Glutamatergic neuron (in vitro differentiated cells): ENCODE measurements at regions not wholly inside any gene's neighbourhood (a gene's known extent, or its start where the extent isn't known, plus 50 kb on each side); places are given as distances from the start of the nearest gene placed in this dataset.
"Not testable (repeated sequence)": the region's sequence is repeated elsewhere in the genome, so short reads cannot be mapped to it uniquely, and the experiment has no call there.

ENCODE experiments used
- DNase-seq: peaks from one replicate; pipeline ENCODE4 v3.0.0; 2022
- H3K27ac Mint-ChIP-seq: one replicate; pipeline ENCODE4 v1.8.0; 2020; ENCODE audit warnings: mild to moderate bottlenecking, mixed read lengths, inconsistent platforms; ENCODE audit not compliant: unreplicated experiment
- H3K27me3 Mint-ChIP-seq: one replicate; pipeline ENCODE4 v1.8.0; 2020; ENCODE audit warnings: mild to moderate bottlenecking, moderate library complexity, mixed read lengths, inconsistent platforms; ENCODE audit not compliant: unreplicated experiment
- H3K36me3 Mint-ChIP-seq: one replicate; pipeline ENCODE4 v1.8.0; 2020; ENCODE audit warnings: mild to moderate bottlenecking, mixed read lengths, inconsistent platforms; ENCODE audit not compliant: unreplicated experiment
- H3K4me1 Mint-ChIP-seq: one replicate; pipeline ENCODE4 v1.8.0; 2020; ENCODE audit warnings: mild to moderate bottlenecking, low read depth, mixed read lengths, inconsistent platforms; ENCODE audit not compliant: unreplicated experiment
- H3K4me3 Mint-ChIP-seq: one replicate; pipeline ENCODE4 v1.8.0; 2020; ENCODE audit warnings: mild to moderate bottlenecking, mixed read lengths, inconsistent platforms; ENCODE audit not compliant: unreplicated experiment
- H3K9me3 Mint-ChIP-seq: one replicate; pipeline ENCODE4 v1.8.0; 2020; ENCODE audit warnings: mild to moderate bottlenecking, moderate library complexity, mixed read lengths, inconsistent platforms; ENCODE audit not compliant: unreplicated experiment
- TF ChIP-seq, protein P1 (sequence below): fragments of 200-600 bp; sonication (generic); IDR thresholded peaks from one replicate; pipeline ENCODE4 v1.5.0; 2021; ENCODE audit not compliant: partially characterized antibody, unreplicated experiment

DNA sequence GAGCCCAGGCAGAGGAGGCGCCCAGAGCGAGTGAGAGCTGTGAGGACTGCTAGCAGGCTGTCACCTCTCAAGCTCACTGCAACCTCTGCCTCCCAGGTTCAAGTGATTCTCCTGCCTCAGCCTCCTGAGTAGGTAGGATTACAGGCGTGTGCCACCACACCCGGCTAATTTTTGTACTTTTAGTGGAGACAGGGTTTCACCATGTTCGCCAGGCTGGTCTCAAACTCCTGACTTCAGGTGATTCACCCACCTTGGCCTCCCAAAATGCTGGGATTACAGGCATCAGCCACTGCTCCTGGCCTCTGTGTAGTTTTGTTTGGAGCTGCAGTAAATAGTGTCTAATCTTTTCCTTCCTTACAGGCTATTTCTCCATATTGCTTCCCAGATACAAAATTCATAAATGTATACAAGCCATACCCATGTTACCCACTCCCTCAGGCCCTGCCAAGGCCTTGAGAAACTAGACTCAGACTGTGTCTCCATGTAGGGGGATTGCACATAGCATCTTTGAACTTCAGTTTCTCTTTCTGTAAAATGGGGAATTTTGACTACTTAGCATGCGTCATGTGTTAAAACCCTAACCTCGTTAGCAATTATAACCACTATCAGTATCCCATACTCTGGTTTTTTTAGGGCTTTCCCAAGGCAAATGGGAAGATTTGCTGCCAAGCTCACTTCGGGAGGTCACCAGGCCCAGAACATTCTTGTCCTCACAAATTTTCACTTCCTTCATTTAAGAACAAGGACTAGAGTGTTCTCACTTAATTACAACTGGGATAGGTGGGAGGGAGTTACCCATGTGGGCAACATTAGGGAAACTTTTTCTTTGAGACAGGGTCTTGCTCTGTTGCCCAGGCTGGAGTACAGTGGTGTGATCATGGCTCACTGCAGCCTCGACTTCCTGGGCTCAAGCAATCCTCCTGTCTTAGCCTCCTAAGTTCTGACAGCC lies 67.3 kb upstream of the DDR1 start:
- TF ChIP-seq, protein P1, sequence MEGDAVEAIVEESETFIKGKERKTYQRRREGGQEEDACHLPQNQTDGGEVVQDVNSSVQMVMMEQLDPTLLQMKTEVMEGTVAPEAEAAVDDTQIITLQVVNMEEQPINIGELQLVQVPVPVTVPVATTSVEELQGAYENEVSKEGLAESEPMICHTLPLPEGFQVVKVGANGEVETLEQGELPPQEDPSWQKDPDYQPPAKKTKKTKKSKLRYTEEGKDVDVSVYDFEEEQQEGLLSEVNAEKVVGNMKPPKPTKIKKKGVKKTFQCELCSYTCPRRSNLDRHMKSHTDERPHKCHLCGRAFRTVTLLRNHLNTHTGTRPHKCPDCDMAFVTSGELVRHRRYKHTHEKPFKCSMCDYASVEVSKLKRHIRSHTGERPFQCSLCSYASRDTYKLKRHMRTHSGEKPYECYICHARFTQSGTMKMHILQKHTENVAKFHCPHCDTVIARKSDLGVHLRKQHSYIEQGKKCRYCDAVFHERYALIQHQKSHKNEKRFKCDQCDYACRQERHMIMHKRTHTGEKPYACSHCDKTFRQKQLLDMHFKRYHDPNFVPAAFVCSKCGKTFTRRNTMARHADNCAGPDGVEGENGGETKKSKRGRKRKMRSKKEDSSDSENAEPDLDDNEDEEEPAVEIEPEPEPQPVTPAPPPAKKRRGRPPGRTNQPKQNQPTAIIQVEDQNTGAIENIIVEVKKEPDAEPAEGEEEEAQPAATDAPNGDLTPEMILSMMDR = no peak
- no peaks in the 10 kb centered on the region for H3K4me1 Mint-ChIP-seq
- no peaks in the 10 kb centered on the region for H3K36me3 Mint-ChIP-seq
- H3K9me3 Mint-ChIP-seq = no peaks in the 10 kb centered on the region
- H3K27ac Mint-ChIP-seq = no peak overlapping the region
- DNase-seq = no peak
- H3K4me3 Mint-ChIP-seq = no peak overlapping the region
- H3K27me3 Mint-ChIP-seq = peaks cover 2% of the 10 kb centered on the region

DNA sequence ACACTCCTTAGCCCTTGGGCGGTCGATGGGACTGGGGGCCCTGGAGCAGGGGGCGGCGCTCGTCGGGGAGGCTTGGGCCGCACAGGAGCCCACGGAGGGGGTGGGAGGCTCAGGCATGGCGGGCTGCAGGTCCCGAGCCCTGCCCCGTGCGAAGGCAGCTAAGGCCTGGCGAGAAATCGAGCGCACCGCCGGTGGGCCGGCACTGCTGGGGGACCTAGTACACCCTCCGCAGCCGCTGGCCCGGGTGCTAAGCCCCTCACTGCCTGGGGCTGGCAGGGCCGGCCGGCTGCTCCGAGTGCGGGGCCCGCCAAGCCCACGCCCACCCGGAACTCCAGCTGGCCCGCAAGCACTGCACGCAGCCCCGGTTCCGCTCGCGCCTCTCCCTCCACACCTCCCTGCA lies 68.0 kb upstream of the DDR1 start:
- not testable (repeated sequence) for H3K36me3 Mint-ChIP-seq, H3K9me3 Mint-ChIP-seq, DNase-seq, H3K4me1 Mint-ChIP-seq, H3K27ac Mint-ChIP-seq, H3K27me3 Mint-ChIP-seq, H3K4me3 Mint-ChIP-seq

DNA sequence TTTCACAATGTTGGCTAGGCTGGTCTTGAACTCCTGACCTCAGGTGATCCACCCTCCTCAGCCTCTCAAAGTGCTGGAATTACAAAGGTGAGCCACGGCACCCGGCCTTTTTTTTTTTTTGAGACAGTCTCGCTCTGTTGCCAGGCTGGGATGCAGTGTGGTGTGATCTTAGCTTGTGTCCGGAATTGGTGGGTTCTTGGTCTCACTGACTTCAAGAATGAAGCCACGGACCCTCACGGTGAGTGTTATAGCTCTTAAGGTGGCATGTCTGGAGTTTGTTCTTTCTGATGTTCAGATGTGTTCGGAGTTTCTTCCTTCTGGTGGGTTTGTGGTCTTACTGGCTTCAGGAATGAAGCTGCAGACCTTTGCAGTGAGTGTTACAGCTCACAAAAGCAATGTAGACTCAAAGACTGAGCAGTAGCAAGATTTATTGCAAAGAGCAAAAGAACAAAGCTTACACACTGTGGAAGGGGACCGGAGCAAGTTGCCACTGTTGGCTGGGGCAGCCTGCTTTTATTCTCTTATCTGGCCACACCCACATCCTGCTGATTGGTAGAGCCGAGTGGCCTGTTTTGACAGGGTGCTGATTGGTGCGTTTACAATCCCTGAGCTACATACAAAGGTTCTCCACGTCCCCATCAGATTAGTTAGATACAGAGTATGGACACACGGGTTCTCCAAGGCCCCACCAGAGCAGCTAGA lies 69.1 kb upstream of the DDR1 start:
- H3K4me1 Mint-ChIP-seq, H3K4me3 Mint-ChIP-seq, DNase-seq, H3K9me3 Mint-ChIP-seq, H3K36me3 Mint-ChIP-seq, H3K27me3 Mint-ChIP-seq, H3K27ac Mint-ChIP-seq: not testable (repeated sequence)

DNA sequence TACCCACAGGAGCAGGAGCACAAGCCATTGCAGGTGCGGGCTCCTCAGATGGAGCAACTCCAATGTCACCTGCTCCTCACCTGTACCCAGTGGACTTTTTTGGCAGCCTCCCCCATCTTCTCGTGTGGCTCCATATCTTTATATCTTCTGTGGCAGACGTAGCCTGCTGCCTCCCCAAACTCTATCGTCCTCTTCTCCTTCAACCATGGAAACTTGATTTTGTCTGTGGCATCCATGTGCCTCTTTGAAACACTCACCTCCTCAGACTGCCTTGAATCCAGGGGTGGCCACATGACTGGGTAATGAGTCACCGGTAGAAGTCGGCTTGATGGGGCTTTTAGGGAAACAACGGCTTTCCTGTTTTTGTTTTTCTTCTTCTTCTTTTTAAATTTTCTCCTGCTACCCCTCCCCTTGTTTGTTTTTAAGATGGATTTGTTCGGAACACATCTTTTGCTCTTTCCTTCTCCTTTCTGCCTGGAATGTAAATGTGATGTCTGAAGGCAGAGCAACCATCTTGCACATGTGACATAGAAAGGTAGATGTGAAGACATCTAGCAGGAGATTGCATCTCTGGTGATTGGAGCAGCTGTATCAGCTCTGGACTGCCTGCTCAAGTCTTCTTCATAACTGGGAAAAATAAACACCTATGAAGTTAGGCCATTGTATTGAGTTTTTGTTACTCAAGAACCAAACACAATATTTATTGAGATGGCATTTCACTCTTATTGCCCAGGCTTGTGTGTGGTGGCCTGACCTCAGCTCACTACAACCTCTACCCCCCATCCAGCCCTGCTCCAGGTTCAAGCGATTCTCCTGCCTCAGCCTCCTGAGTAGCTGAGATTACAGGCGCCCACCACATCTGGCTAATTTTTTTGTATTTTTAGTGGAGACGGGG lies 69.9 kb upstream of the DDR1 start:
- Mint-ChIP-seq H3K27me3 (no peaks in the 10 kb centered on the region), H3K4me1 (no peaks in the 10 kb centered on the region), H3K4me3 (no peak overlapping the region), H3K9me3 (no peaks in the 10 kb centered on the region), H3K36me3 (no peaks in the 10 kb centered on the region), H3K27ac (no peak overlapping the region)
- DNase-seq = no peak
- TF ChIP-seq, protein P1 = no peak

DNA sequence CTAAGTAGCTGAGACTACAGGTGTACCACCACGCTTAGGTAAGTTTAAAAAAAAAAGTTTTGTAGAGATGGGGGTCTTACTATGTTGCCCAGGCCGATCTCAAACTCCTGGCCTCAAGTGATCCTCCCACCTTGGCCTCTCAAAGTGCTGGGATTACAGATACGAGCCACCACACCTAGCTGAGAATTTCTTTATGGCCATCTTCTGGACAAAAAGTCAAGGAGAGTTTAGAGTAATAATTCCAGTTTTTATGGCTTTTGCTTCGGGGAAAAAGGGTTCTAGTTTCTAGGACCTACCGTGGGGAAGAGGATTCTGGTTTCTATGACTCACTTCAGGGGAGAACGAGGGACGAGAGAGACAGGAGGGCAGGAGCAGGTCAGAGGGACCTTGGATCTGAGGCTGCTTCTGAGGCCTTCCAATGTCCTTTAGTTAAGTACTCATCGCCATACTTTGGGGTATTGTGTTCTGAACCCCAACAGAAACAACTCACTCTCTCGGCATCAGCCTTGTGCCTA lies 69.3 kb upstream of the IER3 start:
- DNase-seq = no peak
- TF ChIP-seq, protein P1 = no peak
- no peak overlapping the region for H3K4me3 Mint-ChIP-seq
- no peaks in the 10 kb centered on the region for H3K27me3 Mint-ChIP-seq
- H3K36me3 Mint-ChIP-seq = no peaks in the 10 kb centered on the region
- H3K27ac Mint-ChIP-seq = no peak overlapping the region
- no peaks in the 10 kb centered on the region for H3K4me1 Mint-ChIP-seq
- H3K9me3 Mint-ChIP-seq = no peaks in the 10 kb centered on the region
